GM12878 (cell line): ENCODE measurements at regions not wholly inside any gene's neighbourhood (a gene's known extent, or its start where the extent isn't known, plus 50 kb on each side); places are given as distances from the start of the nearest gene placed in this dataset.

ENCODE experiments used
- ATAC-seq: fragments of 200-7000 bp; cut with Tn5 transposase; 3 replicates; pipeline ENCODE4 v1.9.1; 2020; ENCODE audit warnings: mild to moderate bottlenecking, moderate library complexity
- BruUV-seq: library from RNA; stranded (reverse); fragments of 400-500 nt; replicated peaks from 2 replicates; lab custom pipeline; 2021; lab: Mats Ljungman, UMichigan
- CTCF ChIA-PET: fragments of 300-600 bp; sonication (Branson Sonifier 250); formaldehyde crosslinking; extraction: SDS; loops from one replicate; lab custom pipeline; 2021; ENCODE audit warnings: inconsistent platforms; lab: Yijun Ruan, JAX
- POLR2A ChIA-PET: fragments of 350-600 bp; formaldehyde crosslinking; extraction: SDS; loops from one replicate; lab custom pipeline; 2021; ENCODE audit warnings: inconsistent platforms; lab: Charles Lee
- RAD21 ChIA-PET: fragments of 300-600 bp; sonication (Branson Sonifier 250); formaldehyde crosslinking; loops from one replicate; lab custom pipeline; 2023; ENCODE audit warnings: antibody characterized with exemption; ENCODE audit not compliant: unreplicated experiment; lab: Charles Lee
- SMC1A ChIA-PET: fragments of 300-600 bp; sonication (Branson Sonifier 250); formaldehyde crosslinking; loops from one replicate; lab custom pipeline; 2023; ENCODE audit not compliant: unreplicated experiment, uncharacterized antibody; lab: Charles Lee
- DNase-seq: peaks from one replicate; pipeline ENCODE4 v3.0.0-alpha.2; 2011; ENCODE audit warnings: low read depth, low spot score
- FAIRE-seq: peaks from 3 replicates; lab custom pipeline; 2011; peaks lifted over from hg19 to GRCh38; lab: Jason Lieb, UNC
- H2AFZ ChIP-seq: 2 replicates; pipeline ENCODE4 v1.6.0; 2011; ENCODE audit warnings: low read depth, low read length, control low read depth; ENCODE audit not compliant: control insufficient read depth
- H3K27ac ChIP-seq: 2 replicates; pipeline ENCODE4 v1.5.1; 2011; ENCODE audit warnings: control low read depth; ENCODE audit not compliant: control insufficient read depth, insufficient read depth
- H3K27me3 ChIP-seq, 2 experiments: replicated peaks in 1 of 2; 2 replicates each; pipeline versions ENCODE4 v1.6.0 to v1.6.1; 2011; ENCODE audit warnings: low read length in 1 of 2; ENCODE audit not compliant: control insufficient read depth in 2 of 2, insufficient read depth in 2 of 2
- H3K36me3 ChIP-seq, 2 experiments: 2 replicates each; pipeline ENCODE4 v1.5.1; 2011; ENCODE audit warnings: low read length in 1 of 2; ENCODE audit not compliant: control insufficient read depth in 2 of 2, insufficient read depth in 2 of 2
- H3K4me1 ChIP-seq: 2 replicates; pipeline ENCODE4 v1.6.1; 2011; ENCODE audit warnings: mild to moderate bottlenecking, low read length, moderate library complexity, mixed read lengths; ENCODE audit not compliant: control insufficient read depth, insufficient read depth
- H3K4me2 ChIP-seq: 2 replicates; pipeline ENCODE4 v1.6.0; 2011; ENCODE audit warnings: control low read depth; ENCODE audit not compliant: control insufficient read depth, insufficient read depth
- H3K4me3 ChIP-seq: fragments of 200-600 bp; sonication (generic); 2 replicates; pipeline ENCODE4 v1.5.1; 2016
- H3K79me2 ChIP-seq: 2 replicates; pipeline ENCODE4 v1.6.0; 2011; ENCODE audit warnings: low read length; ENCODE audit not compliant: control insufficient read depth, insufficient read depth
- H3K9ac ChIP-seq: 2 replicates; pipeline ENCODE4 v1.8.0; 2011; ENCODE audit warnings: low read length, control low read depth, mixed read lengths; ENCODE audit not compliant: control insufficient read depth, insufficient read depth
- H3K9me3 ChIP-seq: replicated peaks from 3 replicates; pipeline ENCODE4 v1.5.1; 2011; ENCODE audit warnings: mild to moderate bottlenecking, low read length; ENCODE audit not compliant: control insufficient read depth, insufficient read depth
- H4K20me1 ChIP-seq: 2 replicates; pipeline ENCODE4 v1.6.0; 2011; ENCODE audit not compliant: control insufficient read depth, insufficient read depth
- ATF7 ChIP-seq: fragments of 450-650 bp; IDR thresholded peaks from 2 replicates; pipeline ENCODE4 v1.6.1; 2016; ENCODE audit warnings: low read depth, mild to moderate bottlenecking
- BMI1 ChIP-seq: fragments of 450-650 bp; IDR thresholded peaks from 2 replicates; pipeline ENCODE4 v1.6.1; 2016; ENCODE audit warnings: mild to moderate bottlenecking, moderate library complexity, borderline replicate concordance
- CEBPB ChIP-seq, 2 experiments: fragments of 150-350 bp in 1 of 2; IDR thresholded peaks; 2 replicates each; pipeline ENCODE4 v1.6.1; 2012 to 2014; ENCODE audit warnings: low read depth in 2 of 2, low read length in 2 of 2, borderline replicate concordance in 1 of 2, inconsistent platforms in 1 of 2
- EED ChIP-seq: sonication (generic); IDR thresholded peaks from 2 replicates; pipeline ENCODE4 v1.6.1; 2016; ENCODE audit warnings: antibody characterized with exemption, low read depth
- NFIC ChIP-seq: IDR thresholded peaks from 2 replicates; pipeline ENCODE4 v1.6.1; 2012; ENCODE audit warnings: low read depth, mild to moderate bottlenecking, inconsistent platforms, low read length, moderate library complexity
- NFYB ChIP-seq: IDR thresholded peaks from 2 replicates; pipeline ENCODE4 v1.6.1; 2011; ENCODE audit warnings: low read depth, mild to moderate bottlenecking, low read length, improper control_type of control experiment, moderate library complexity; ENCODE audit not compliant: insufficient read depth
- NR2C2 ChIP-seq: IDR thresholded peaks from 2 replicates; pipeline ENCODE4 v1.6.1; 2011; ENCODE audit warnings: borderline replicate concordance, low read depth; ENCODE audit not compliant: control insufficient read depth, insufficient read length
- PML ChIP-seq: IDR thresholded peaks from 2 replicates; pipeline ENCODE4 v1.6.1; 2012; ENCODE audit warnings: low read length, inconsistent platforms
- POU2F2 ChIP-seq: IDR thresholded peaks from 3 replicates; pipeline ENCODE4 v1.6.1; 2011; ENCODE audit warnings: low read depth, mild to moderate bottlenecking, low read length, borderline replicate concordance
- RCOR1 ChIP-seq: conservative IDR thresholded peaks from 2 replicates; pipeline ENCODE4 v1.6.1; 2012; ENCODE audit warnings: low read depth, low read length, improper control_type of control experiment
- SRF ChIP-seq, 2 experiments: IDR thresholded peaks; 2 replicates each; pipeline ENCODE4 v1.6.1; 2011; ENCODE audit warnings: low read depth in 2 of 2, low read length in 2 of 2, mild to moderate bottlenecking in 1 of 2, moderate library complexity in 1 of 2
- USF2 ChIP-seq: IDR thresholded peaks from 2 replicates; pipeline ENCODE4 v1.6.1; 2011; ENCODE audit warnings: low read depth, low read length, improper control_type of control experiment, borderline replicate concordance
- WGBS: methylation state at CpG from one replicate; pipeline ENCODE4 v1.1.6; 2016; ENCODE audit warnings: low lambda C conversion rate; ENCODE audit not compliant: insufficient replicate concordance, insufficient coverage; ENCODE audit errors: missing lambda C conversion rate; 5-methylcytosine and 5-hydroxymethylcytosine counted together
- in situ Hi-C: fragments of 300-500 bp; cut with MboI; formaldehyde crosslinking; loops from 9 replicates; pipeline ENCODE4 v1.14.3; 2018; ENCODE audit warnings: mixed read lengths
- intact Hi-C: fragments of 100-400 bp; cut with micrococcal nuclease; formaldehyde crosslinking; loops from one replicate; pipeline ENCODE4 v1.14.2; 2022; ENCODE audit not compliant: unreplicated experiment
- TF ChIP-seq, protein P1 (sequence below): fragments of 450-650 bp; IDR thresholded peaks from 2 replicates; pipeline ENCODE4 v1.6.1; 2017; ENCODE audit warnings: low read depth, mild to moderate bottlenecking, moderate library complexity
- TF ChIP-seq, protein P2 (sequence below): fragments of 450-650 bp; IDR thresholded peaks from 2 replicates; pipeline ENCODE4 v1.6.1; 2017; ENCODE audit warnings: mild to moderate bottlenecking, low read depth, inconsistent platforms; ENCODE audit not compliant: poor library complexity, severe bottlenecking

DNA sequence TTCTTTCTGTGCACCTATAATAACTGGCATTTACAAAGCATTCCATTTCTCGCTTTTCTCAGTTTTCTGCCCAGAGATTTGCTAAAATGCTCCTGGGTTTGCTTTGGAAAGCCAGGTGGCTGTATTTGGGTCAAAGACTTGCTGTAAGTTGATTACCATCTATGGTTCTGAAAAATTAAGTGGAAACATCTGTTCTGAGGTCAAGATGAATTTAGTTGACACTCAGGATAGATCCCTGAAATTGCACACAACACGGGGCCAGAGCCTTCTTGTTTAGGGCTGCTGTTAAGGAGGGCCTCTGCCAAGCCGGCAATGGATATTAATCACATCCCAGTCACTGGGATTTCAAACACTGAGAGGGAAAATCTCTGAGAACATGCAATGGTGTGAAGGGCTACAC lies 111.6 kb upstream of the GLI3 start:
- TF ChIP-seq NFYB (no peak), NR2C2 (no peak), SRF (IDR thresholded peaks at IDR 0.05; ENCODE audit: low read depth in 2 of 2, low read length in 2 of 2) (no peak), PML (no peak)
- H3K79me2 ChIP-seq, result no peaks in the 10 kb centered on the region
- 25% methylated on average over 3 of the region's 3 CpGs for WGBS
- intact Hi-C loops (no loop called here), in situ Hi-C loops (no loop called here)
- H4K20me1 ChIP-seq, result no peaks in the 10 kb centered on the region
- BruUV-seq, result no TSS peak
- no peak for DNase-seq
- no peak overlapping the region for H3K27ac ChIP-seq
- FAIRE-seq, result no peak
- H3K27me3 ChIP-seq, result no peaks in the 10 kb centered on the region
- no peak for ATAC-seq
- no peak overlapping the region for H3K4me3 ChIP-seq
- no peak overlapping the region for H3K9ac ChIP-seq
- ChIA-PET SMC1A (no interaction called here), CTCF (no interaction called here), RAD21 (no interaction called here), POLR2A (no interaction called here)
- no peak overlapping the region for H2AFZ ChIP-seq
- H3K9me3 ChIP-seq, result no peaks in the 10 kb centered on the region
- H3K4me1 ChIP-seq, result no peaks in the 10 kb centered on the region
- H3K4me2 ChIP-seq, result no peak overlapping the region
- no peaks in the 10 kb centered on the region for H3K36me3 ChIP-seq

DNA sequence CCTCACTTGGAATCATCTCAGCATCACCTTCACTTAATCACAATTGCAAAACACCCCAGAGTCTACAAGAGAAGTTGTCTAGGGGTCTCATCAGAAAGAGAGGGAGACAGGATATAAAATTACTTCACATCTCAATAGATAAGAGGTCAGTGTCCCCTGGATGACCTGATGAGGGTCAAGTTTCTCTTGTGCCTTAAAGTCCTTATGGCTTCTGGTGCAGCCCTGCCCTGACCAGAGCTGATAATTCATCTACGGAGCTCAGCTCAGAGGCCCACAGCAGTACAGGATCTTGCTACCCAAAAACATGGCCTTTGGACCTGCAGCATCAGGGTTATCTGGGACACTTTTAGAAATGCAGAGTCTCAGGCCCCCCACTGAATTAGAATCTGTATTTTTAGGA lies 111.1 kb upstream of the GLI3 start:
- Histone ChIP-seq H2AFZ (no peak overlapping the region), H3K4me2 (no peak overlapping the region), H3K9me3 (no peaks in the 10 kb centered on the region), H3K27me3 (no peaks in the 10 kb centered on the region), H3K4me1 (no peaks in the 10 kb centered on the region), H3K79me2 (no peaks in the 10 kb centered on the region), H4K20me1 (no peaks in the 10 kb centered on the region), H3K36me3 (no peaks in the 10 kb centered on the region), H3K9ac (no peak overlapping the region), H3K27ac (no peak overlapping the region), H3K4me3 (no peak overlapping the region)
- no TSS peak for BruUV-seq
- in situ Hi-C loops, result no loop called here
- DNase-seq (no peak), ATAC-seq (no peak), FAIRE-seq (no peak)
- intact Hi-C loops, result no loop called here
- POLR2A ChIA-PET, result no interaction called here
- WGBS, result 6% methylated on average over 1 of the region's 1 CpG
- SMC1A ChIA-PET, result interaction anchor here (0.7 kb wide), 1 partner anchor 937 kb away, joined by 3 read pairs; no protein-coding TSS in a partner anchor
- RAD21 ChIA-PET, result no interaction called here
- CTCF ChIA-PET, result no interaction called here
- TF ChIP-seq NFIC (no peak), EED (no peak), ATF7 (no peak), CEBPB (IDR thresholded peaks at IDR 0.05; ENCODE audit: borderline replicate concordance in 1 of 2, low read depth in 2 of 2, low read length in 2 of 2) (no peak), PML (no peak), USF2 (no peak), RCOR1 (no peak), POU2F2 (no peak), BMI1 (no peak)
- TF ChIP-seq, protein P1, sequence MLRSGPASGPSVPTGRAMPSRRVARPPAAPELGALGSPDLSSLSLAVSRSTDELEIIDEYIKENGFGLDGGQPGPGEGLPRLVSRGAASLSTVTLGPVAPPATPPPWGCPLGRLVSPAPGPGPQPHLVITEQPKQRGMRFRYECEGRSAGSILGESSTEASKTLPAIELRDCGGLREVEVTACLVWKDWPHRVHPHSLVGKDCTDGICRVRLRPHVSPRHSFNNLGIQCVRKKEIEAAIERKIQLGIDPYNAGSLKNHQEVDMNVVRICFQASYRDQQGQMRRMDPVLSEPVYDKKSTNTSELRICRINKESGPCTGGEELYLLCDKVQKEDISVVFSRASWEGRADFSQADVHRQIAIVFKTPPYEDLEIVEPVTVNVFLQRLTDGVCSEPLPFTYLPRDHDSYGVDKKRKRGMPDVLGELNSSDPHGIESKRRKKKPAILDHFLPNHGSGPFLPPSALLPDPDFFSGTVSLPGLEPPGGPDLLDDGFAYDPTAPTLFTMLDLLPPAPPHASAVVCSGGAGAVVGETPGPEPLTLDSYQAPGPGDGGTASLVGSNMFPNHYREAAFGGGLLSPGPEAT, result no peak
- TF ChIP-seq, protein P2, sequence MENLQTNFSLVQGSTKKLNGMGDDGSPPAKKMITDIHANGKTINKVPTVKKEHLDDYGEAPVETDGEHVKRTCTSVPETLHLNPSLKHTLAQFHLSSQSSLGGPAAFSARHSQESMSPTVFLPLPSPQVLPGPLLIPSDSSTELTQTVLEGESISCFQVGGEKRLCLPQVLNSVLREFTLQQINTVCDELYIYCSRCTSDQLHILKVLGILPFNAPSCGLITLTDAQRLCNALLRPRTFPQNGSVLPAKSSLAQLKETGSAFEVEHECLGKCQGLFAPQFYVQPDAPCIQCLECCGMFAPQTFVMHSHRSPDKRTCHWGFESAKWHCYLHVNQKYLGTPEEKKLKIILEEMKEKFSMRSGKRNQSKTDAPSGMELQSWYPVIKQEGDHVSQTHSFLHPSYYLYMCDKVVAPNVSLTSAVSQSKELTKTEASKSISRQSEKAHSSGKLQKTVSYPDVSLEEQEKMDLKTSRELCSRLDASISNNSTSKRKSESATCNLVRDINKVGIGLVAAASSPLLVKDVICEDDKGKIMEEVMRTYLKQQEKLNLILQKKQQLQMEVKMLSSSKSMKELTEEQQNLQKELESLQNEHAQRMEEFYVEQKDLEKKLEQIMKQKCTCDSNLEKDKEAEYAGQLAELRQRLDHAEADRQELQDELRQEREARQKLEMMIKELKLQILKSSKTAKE, result no peak
